Activated naive CD8-positive, alpha-beta T cell treated with anti-CD3 and anti-CD28 coated beads, Interleukin-2, amount 10 ng/mL, durations not matched to agents 7 days and 5 days (primary cell): ENCODE measurements at regions not wholly inside any gene's neighbourhood (a gene's known extent, or its start where the extent isn't known, plus 50 kb on each side); places are given as distances from the start of the nearest gene placed in this dataset.

Experiments
- ATAC-seq: fragments of 150-1000 bp; cut with Tn5 transposase; one replicate; pipeline ENCODE4 v1.10.0; 2021; ENCODE audit warnings: low read depth, moderate library complexity
- POLR2A ChIA-PET: fragments of 350-600 bp; sonication (Branson Sonifier 250); formaldehyde crosslinking; loops from one replicate; lab custom pipeline; 2021; ENCODE audit warnings: antibody characterized with exemption; lab: Charles Lee
- DNase-seq: peaks from one replicate; pipeline ENCODE4 v3.0.0; 2021
- H3K27ac Mint-ChIP-seq: one replicate; pipeline ENCODE4 v1.8.0; 2022; ENCODE audit warnings: mild to moderate bottlenecking, mixed read lengths
- H3K27me3 Mint-ChIP-seq: one replicate; pipeline ENCODE4 v1.8.0; 2022; ENCODE audit warnings: mild to moderate bottlenecking, moderate library complexity, mixed read lengths
- H3K36me3 Mint-ChIP-seq: one replicate; pipeline ENCODE4 v1.8.0; 2021; ENCODE audit warnings: mild to moderate bottlenecking, mixed read lengths
- H3K4me1 Mint-ChIP-seq: one replicate; pipeline ENCODE4 v1.8.0; 2021; ENCODE audit warnings: mixed read lengths
- H3K4me3 Mint-ChIP-seq: one replicate; pipeline ENCODE4 v1.8.0; 2022; ENCODE audit warnings: mild to moderate bottlenecking, moderate library complexity, mixed read lengths
- H3K9me3 Mint-ChIP-seq: one replicate; pipeline ENCODE4 v1.8.0; 2021; ENCODE audit warnings: mixed read lengths

GRCh38 chr20:7302250-7302649, 534.8 kb downstream of the BMP2 start:
- Mint-ChIP-seq H3K9me3 (peaks cover 2% of the 10 kb centered on the region), H3K36me3 (no peaks in the 10 kb centered on the region), H3K27me3 (no peaks in the 10 kb centered on the region), H3K4me1 (no peaks in the 10 kb centered on the region), H3K27ac (no peak overlapping the region), H3K4me3 (no peak overlapping the region)
- DNase-seq (no peak), ATAC-seq (no peak)
- POLR2A ChIA-PET: no interaction called here

- Mint-ChIP-seq H3K9me3 (no peaks in the 10 kb centered on the region), H3K36me3 (no peaks in the 10 kb centered on the region), H3K27me3 (no peaks in the 10 kb centered on the region), H3K4me3 (no peak overlapping the region), H3K4me1 (no peaks in the 10 kb centered on the region), H3K27ac (no peak overlapping the region)
- POLR2A ChIA-PET: no interaction called here
- DNase-seq (no peak), ATAC-seq (no peak)
These were observed 538.5 kb downstream of the BMP2 start for GRCh38 chr20:7305976-7306375.

DNA sequence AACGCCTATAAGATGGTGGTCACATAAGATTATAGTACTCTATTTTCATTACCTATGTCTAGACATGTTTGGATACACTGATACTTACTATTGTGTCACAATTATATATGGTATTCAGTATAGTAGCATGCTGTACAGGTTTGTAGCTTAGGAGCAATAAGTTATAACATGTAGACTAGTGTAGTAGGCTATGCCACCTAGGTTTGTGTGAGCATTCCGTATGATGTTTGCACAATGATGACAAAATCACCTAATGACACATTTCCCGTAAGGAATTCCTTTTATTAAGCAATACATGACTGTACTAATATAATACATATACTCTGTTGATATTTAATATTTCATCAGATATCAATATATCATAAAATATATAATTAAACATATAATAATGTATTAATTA, 540.7 kb downstream of the BMP2 start:
- Mint-ChIP-seq H3K27me3 (no peaks in the 10 kb centered on the region), H3K9me3 (no peaks in the 10 kb centered on the region), H3K36me3 (no peaks in the 10 kb centered on the region), H3K4me1 (no peaks in the 10 kb centered on the region), H3K4me3 (no peak overlapping the region), H3K27ac (no peak overlapping the region)
- POLR2A ChIA-PET: no interaction called here
- DNase-seq (no peak), ATAC-seq (no peak)

DNA sequence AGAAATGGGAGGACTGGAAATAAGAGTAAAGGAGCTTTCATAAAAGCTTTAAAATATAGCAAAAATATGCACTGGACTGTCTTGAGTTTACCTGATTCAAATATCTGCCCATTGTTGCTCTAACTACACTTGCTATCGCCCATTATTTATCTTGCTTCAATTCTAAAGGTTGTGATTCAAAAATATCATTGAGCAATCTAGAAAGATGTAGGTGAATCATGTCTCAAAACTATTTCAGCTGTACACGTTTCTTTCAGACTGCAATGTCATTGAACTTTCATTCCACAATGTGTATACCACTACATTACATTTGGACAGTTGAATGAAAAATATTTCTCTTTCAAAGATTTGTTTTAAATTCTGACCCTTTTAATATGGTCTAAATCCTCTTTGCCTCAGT, 545.6 kb downstream of the BMP2 start:
- Mint-ChIP-seq H3K4me1 (no peaks in the 10 kb centered on the region), H3K9me3 (peaks cover 4% of the 10 kb centered on the region), H3K36me3 (no peaks in the 10 kb centered on the region), H3K4me3 (no peak overlapping the region), H3K27ac (no peak overlapping the region), H3K27me3 (no peaks in the 10 kb centered on the region)
- POLR2A ChIA-PET: no interaction called here
- ATAC-seq (no peak), DNase-seq (no peak)

GRCh38 chr20:7323957-7324356, 556.5 kb downstream of the BMP2 start:
- Mint-ChIP-seq H3K27me3 (no peaks in the 10 kb centered on the region), H3K36me3 (no peaks in the 10 kb centered on the region), H3K27ac (no peak overlapping the region), H3K4me1 (no peaks in the 10 kb centered on the region), H3K9me3 (peaks cover 2% of the 10 kb centered on the region), H3K4me3 (no peak overlapping the region)
- DNase-seq (no peak), ATAC-seq (no peak)
- POLR2A ChIA-PET: no interaction called here

GRCh38 chr20:7327810-7328209, 560.3 kb downstream of the BMP2 start:
- no peak for DNase-seq
- ATAC-seq: no peak
- Mint-ChIP-seq H3K9me3 (peaks cover 2% of the 10 kb centered on the region), H3K27ac (no peak overlapping the region), H3K27me3 (no peaks in the 10 kb centered on the region), H3K36me3 (no peaks in the 10 kb centered on the region), H3K4me1 (no peaks in the 10 kb centered on the region), H3K4me3 (no peak overlapping the region)
- POLR2A ChIA-PET: no interaction called here

GRCh38 chr20:7330850-7331249, 563.4 kb downstream of the BMP2 start:
- Mint-ChIP-seq H3K36me3 (no peaks in the 10 kb centered on the region), H3K27me3 (no peaks in the 10 kb centered on the region), H3K27ac (no peak overlapping the region), H3K4me3 (no peak overlapping the region), H3K4me1 (no peaks in the 10 kb centered on the region), H3K9me3 (peaks cover 4% of the 10 kb centered on the region)
- DNase-seq: no peak
- no peak for ATAC-seq
- POLR2A ChIA-PET: no interaction called here

DNA sequence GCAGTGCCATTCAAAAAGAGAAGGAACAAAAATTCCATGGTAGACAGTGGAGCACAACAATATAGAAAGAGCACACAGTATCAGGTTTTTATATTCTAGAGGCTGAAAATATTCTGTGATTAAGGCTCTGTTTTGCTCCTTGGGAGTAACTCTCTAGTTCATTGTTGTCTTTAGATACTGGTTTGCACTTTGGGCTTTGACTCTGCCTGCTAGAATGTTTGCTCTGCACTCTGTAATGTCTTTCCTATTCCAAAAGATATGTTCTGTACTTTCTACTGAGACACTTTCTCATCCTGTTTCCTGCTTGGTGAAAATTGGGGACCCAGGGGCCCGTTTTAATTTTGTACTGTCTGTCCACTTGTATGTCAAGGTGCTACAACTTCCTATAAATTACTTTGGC, 564.7 kb downstream of the BMP2 start:
- Mint-ChIP-seq H3K4me1 (no peaks in the 10 kb centered on the region), H3K27me3 (no peaks in the 10 kb centered on the region), H3K4me3 (no peak overlapping the region), H3K9me3 (peaks cover 4% of the 10 kb centered on the region), H3K36me3 (no peaks in the 10 kb centered on the region), H3K27ac (no peak overlapping the region)
- POLR2A ChIA-PET: no interaction called here
- DNase-seq (no peak), ATAC-seq (no peak)

GRCh38 chr20:7333841-7334240, 566.4 kb downstream of the BMP2 start:
- ATAC-seq: no peak
- Mint-ChIP-seq H3K27ac (no peak overlapping the region), H3K9me3 (peaks cover 4% of the 10 kb centered on the region), H3K36me3 (no peaks in the 10 kb centered on the region), H3K27me3 (no peaks in the 10 kb centered on the region), H3K4me3 (no peak overlapping the region), H3K4me1 (no peaks in the 10 kb centered on the region)
- DNase-seq: no peak
- POLR2A ChIA-PET: no interaction called here

DNA sequence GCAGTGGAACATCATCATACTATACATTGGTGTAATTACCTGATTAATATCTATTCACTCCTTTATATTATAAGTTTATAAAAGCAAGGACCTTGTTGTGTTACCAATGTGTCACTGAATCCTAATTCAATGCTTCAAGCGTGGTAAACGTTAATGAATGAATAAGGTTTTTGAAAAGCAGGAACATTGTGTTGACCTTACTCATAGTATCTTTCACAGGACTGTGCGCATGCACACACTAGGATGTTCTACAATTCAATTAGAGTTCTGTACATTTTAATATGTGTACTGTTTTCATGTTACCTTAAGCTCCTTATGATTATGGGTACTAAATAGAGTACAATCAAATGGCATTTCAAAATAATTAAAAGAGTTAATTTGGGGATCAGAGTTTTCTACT, 578.5 kb downstream of the BMP2 start:
- no peak overlapping the region for H3K4me3 Mint-ChIP-seq
- H3K27ac Mint-ChIP-seq: no peak overlapping the region
- DNase-seq (no peak), ATAC-seq (no peak)
- no peaks in the 10 kb centered on the region for H3K27me3 Mint-ChIP-seq
- POLR2A ChIA-PET: no interaction called here
- H3K36me3 Mint-ChIP-seq: no peaks in the 10 kb centered on the region
- no peaks in the 10 kb centered on the region for H3K9me3 Mint-ChIP-seq
- H3K4me1 Mint-ChIP-seq: no peaks in the 10 kb centered on the region

- H3K9me3 Mint-ChIP-seq: no peaks in the 10 kb centered on the region
- H3K27ac Mint-ChIP-seq: no peak overlapping the region
- ATAC-seq: no peak
- H3K36me3 Mint-ChIP-seq: no peaks in the 10 kb centered on the region
- POLR2A ChIA-PET: no interaction called here
- DNase-seq: no peak
- H3K4me3 Mint-ChIP-seq: no peak overlapping the region
- H3K27me3 Mint-ChIP-seq: no peaks in the 10 kb centered on the region
- H3K4me1 Mint-ChIP-seq: no peaks in the 10 kb centered on the region
These were observed 579.1 kb downstream of the BMP2 start for GRCh38 chr20:7346562-7346961.

DNA sequence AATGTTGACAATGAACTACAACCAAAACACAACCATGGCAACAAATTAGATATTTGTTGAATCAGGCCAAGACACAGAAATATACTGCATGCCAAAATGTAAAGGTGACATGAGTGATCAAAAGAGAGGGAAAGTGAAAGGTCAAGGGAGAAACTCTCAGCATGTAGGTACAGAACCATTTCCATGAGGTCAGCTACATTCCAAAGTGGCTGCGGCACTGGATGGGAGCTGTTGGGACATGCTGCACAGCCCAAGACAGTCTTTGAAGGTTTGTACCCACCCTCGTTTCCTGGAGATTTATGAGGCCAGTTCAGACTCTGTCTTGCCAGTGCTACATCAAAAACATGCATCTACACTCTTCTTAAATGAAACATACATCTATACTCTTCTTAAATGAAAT, 579.9 kb downstream of the BMP2 start:
- Mint-ChIP-seq H3K27me3 (no peaks in the 10 kb centered on the region), H3K4me1 (no peaks in the 10 kb centered on the region), H3K36me3 (no peaks in the 10 kb centered on the region), H3K4me3 (no peak overlapping the region), H3K9me3 (no peaks in the 10 kb centered on the region), H3K27ac (no peak overlapping the region)
- POLR2A ChIA-PET: no interaction called here
- DNase-seq: no peak
- no peak for ATAC-seq

- no peaks in the 10 kb centered on the region for H3K27me3 Mint-ChIP-seq
- no peaks in the 10 kb centered on the region for H3K4me1 Mint-ChIP-seq
- ATAC-seq (no peak), DNase-seq (no peak)
- H3K4me3 Mint-ChIP-seq: no peak overlapping the region
- no peaks in the 10 kb centered on the region for H3K36me3 Mint-ChIP-seq
- H3K9me3 Mint-ChIP-seq: peaks cover 1% of the 10 kb centered on the region
- POLR2A ChIA-PET: no interaction called here
- H3K27ac Mint-ChIP-seq: no peak overlapping the region
These were observed 580.8 kb downstream of the BMP2 start for GRCh38 chr20:7348253-7348652.

DNA sequence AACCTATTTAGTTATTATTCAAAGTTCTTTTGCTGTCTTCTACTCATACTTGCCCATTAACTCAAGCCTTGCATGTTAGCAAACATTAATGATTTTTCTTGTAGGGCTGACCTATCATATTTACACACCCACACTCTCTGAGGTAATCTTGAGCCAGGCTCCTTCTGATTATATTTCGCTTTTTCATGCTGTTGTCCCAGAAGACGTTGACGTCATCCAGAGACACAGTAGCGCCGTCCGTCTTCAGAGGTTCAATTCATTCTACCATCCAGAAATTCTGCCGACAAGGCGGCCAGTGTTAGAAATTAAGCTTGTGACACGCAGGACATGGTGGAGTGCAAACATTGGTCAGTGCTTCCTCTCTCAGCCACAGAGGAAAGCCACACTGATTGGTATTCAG, 584.7 kb downstream of the BMP2 start:
- POLR2A ChIA-PET: no interaction called here
- ATAC-seq (no peak), DNase-seq (no peak)
- Mint-ChIP-seq H3K27ac (no peak overlapping the region), H3K27me3 (no peaks in the 10 kb centered on the region), H3K9me3 (peaks cover 1% of the 10 kb centered on the region), H3K4me1 (no peaks in the 10 kb centered on the region), H3K4me3 (no peak overlapping the region), H3K36me3 (no peaks in the 10 kb centered on the region)

DNA sequence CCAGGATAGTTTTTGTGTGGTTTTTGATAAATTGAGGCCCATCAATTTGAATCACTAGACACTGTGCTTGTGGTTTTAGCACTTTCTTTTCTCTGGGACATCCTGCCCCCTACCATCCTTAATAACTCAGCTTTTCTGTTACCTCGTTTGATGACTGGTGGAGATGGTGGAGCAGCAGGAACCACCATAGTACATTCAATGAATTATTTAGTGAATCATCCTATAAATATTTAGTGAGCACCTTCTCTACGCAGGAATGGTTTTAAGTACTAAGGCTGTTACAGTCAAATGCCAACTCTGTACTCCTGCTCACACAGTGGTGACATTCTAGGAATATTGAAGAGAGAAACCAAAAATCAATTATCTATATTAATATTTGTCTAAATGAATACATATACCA, 585.2 kb downstream of the HAO1 start:
- no peaks in the 10 kb centered on the region for H3K4me1 Mint-ChIP-seq
- peaks cover 2% of the 10 kb centered on the region for H3K9me3 Mint-ChIP-seq
- no peak overlapping the region for H3K4me3 Mint-ChIP-seq
- DNase-seq: no peak
- POLR2A ChIA-PET: no interaction called here
- no peaks in the 10 kb centered on the region for H3K27me3 Mint-ChIP-seq
- no peak overlapping the region for H3K27ac Mint-ChIP-seq
- no peaks in the 10 kb centered on the region for H3K36me3 Mint-ChIP-seq
- ATAC-seq: no peak
